ENCODE measurements at regions not wholly inside any gene's neighbourhood (a gene's known extent, or its start where the extent isn't known, plus 50 kb on each side); places are given as distances from the start of the nearest gene placed in this dataset.

DNA sequence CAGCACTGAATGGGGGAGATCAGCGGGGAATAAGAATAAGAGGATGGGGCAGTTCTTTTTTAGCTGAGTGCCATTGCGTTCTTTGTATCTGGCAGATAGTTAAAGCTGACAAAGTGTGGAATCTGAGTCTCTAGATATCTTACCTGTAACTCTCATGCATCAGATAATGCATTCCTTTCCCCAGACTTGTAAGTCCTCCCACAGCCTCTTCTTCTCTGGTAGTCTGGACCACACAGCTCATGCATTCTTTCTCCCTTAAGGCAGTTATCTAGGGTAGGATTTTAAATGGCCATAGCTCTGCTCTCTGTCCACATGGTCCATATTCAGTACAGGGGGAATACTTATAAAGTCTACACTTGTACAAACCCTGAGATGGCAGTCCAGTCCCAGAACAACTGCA is 54.0 kb upstream of the FGF10 start:
- Mint-ChIP-seq H3K27ac (peak overlapping the region; percentile 65), H3K4me3 (no peak overlapping the region), H3K36me3 (ENCODE audit: low read depth) (no peaks in the 10 kb centered on the region), H3K9me3 (no peaks in the 10 kb centered on the region), H3K4me1 (peaks cover 33% of the 10 kb centered on the region), H3K27me3 (ENCODE audit: insufficient read depth) (no peaks in the 10 kb centered on the region)
- Histone ChIP-seq H3K4me3 (ENCODE audit: low read length) (peak overlapping the region; percentile 19), H3K27me3 (ENCODE audit: control insufficient read depth, insufficient read depth, low read length, poor library complexity, severe bottlenecking) (no peaks in the 10 kb centered on the region), H3K4me1 (ENCODE audit: control insufficient read depth, insufficient read depth, low read length) (peaks cover 8% of the 10 kb centered on the region), H3K27ac (ENCODE audit: low read depth, low read length) (no peak overlapping the region), H3K9me3 (ENCODE audit: control insufficient read depth, low read length) (no peaks in the 10 kb centered on the region), H3K9ac (ENCODE audit: extremely low read depth, low read length, poor library complexity, severe bottlenecking) (no peak overlapping the region), H3K36me3 (ENCODE audit: control insufficient read depth, insufficient read depth, low read length) (no peaks in the 10 kb centered on the region)
- 38% methylated on average over 2 of the region's 2 CpGs; no CpG with 5 or more reads in 1 of the 2 experiments for WGBS, 2 experiments (ENCODE audit: insufficient coverage in 1 of 2, insufficient read length in 1 of 2)
- TF ChIP-seq, protein P1, sequence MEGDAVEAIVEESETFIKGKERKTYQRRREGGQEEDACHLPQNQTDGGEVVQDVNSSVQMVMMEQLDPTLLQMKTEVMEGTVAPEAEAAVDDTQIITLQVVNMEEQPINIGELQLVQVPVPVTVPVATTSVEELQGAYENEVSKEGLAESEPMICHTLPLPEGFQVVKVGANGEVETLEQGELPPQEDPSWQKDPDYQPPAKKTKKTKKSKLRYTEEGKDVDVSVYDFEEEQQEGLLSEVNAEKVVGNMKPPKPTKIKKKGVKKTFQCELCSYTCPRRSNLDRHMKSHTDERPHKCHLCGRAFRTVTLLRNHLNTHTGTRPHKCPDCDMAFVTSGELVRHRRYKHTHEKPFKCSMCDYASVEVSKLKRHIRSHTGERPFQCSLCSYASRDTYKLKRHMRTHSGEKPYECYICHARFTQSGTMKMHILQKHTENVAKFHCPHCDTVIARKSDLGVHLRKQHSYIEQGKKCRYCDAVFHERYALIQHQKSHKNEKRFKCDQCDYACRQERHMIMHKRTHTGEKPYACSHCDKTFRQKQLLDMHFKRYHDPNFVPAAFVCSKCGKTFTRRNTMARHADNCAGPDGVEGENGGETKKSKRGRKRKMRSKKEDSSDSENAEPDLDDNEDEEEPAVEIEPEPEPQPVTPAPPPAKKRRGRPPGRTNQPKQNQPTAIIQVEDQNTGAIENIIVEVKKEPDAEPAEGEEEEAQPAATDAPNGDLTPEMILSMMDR (conservative IDR thresholded peaks at IDR 0.05) = no peak
- peak; percentile 44 for DNase-seq

DNA sequence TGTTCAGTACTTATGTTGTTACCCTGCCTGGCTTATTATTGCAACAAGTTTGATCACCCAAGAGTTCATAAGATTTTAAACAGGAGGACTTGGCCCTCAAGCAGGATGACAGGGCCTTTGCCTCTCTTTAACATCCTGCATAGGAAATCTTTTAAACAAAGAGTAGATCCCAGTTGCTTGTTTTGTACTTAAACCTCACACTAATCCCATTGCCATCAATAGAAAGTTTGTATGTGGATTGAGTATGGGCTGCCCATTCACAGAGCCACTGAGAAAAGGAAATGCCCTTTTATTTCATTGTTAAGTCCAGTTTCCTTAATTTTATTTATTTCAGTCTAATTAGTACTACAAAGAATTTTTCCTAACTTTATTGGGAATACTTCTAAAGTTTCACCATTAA is 52.2 kb upstream of the FGF10 start:
- Mint-ChIP-seq H3K9me3 (no peaks in the 10 kb centered on the region), H3K4me1 (peaks cover 25% of the 10 kb centered on the region), H3K36me3 (ENCODE audit: low read depth) (no peaks in the 10 kb centered on the region), H3K27me3 (ENCODE audit: insufficient read depth) (no peaks in the 10 kb centered on the region), H3K4me3 (no peak overlapping the region), H3K27ac (peak overlapping the region; percentile 35)
- Histone ChIP-seq H3K27me3 (ENCODE audit: control insufficient read depth, insufficient read depth, low read length, poor library complexity, severe bottlenecking) (no peaks in the 10 kb centered on the region), H3K27ac (ENCODE audit: low read depth, low read length) (no peak overlapping the region), H3K4me1 (ENCODE audit: control insufficient read depth, insufficient read depth, low read length) (peaks cover 8% of the 10 kb centered on the region), H3K4me3 (ENCODE audit: low read length) (no peak overlapping the region), H3K9me3 (ENCODE audit: control insufficient read depth, low read length) (no peaks in the 10 kb centered on the region), H3K36me3 (ENCODE audit: control insufficient read depth, insufficient read depth, low read length) (no peaks in the 10 kb centered on the region), H3K9ac (ENCODE audit: extremely low read depth, low read length, poor library complexity, severe bottlenecking) (peak overlapping the region; percentile 11)
- TF ChIP-seq, protein P1 (conservative IDR thresholded peaks at IDR 0.05) = no peak
- DNase-seq = no peak

DNA sequence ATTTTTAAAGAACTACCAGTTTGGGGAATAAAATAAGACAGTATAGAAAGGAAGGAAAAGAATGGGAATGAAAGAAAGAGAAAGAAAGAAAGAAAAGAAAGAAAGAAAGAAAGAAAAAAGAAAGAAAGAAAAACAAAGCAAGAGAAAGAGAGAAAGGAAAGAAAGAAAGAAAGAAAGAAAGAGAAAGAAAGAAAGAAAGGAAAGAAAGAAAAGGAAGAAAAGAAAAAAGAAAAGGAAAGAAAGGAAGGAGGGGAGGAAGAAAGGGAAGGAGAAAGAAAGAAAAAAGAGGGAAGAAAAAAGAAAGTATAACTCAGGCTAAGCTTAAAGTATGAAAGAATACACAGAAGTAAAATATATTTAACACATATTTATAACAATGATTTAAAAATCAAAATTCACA is 51.0 kb upstream of the FGF10 start:
- H3K9me3 ChIP-seq (ENCODE audit: control insufficient read depth, low read length) = no peaks in the 10 kb centered on the region
- DNase-seq = no peak
- H3K9me3 Mint-ChIP-seq = no peaks in the 10 kb centered on the region
- no peak overlapping the region for H3K27ac ChIP-seq (ENCODE audit: low read depth, low read length)
- no peaks in the 10 kb centered on the region for H3K27me3 ChIP-seq (ENCODE audit: control insufficient read depth, insufficient read depth, low read length, poor library complexity, severe bottlenecking)
- H3K36me3 ChIP-seq (ENCODE audit: control insufficient read depth, insufficient read depth, low read length) = no peaks in the 10 kb centered on the region
- H3K4me1 Mint-ChIP-seq = peaks cover 22% of the 10 kb centered on the region
- H3K4me3 Mint-ChIP-seq = no peak overlapping the region
- no peak overlapping the region for H3K27ac Mint-ChIP-seq
- TF ChIP-seq, protein P1 (conservative IDR thresholded peaks at IDR 0.05) = no peak
- no peak overlapping the region for H3K9ac ChIP-seq (ENCODE audit: extremely low read depth, low read length, poor library complexity, severe bottlenecking)
- H3K4me1 ChIP-seq (ENCODE audit: control insufficient read depth, insufficient read depth, low read length) = peaks cover 8% of the 10 kb centered on the region
- no peak overlapping the region for H3K4me3 ChIP-seq (ENCODE audit: low read length)
- no peaks in the 10 kb centered on the region for H3K27me3 Mint-ChIP-seq (ENCODE audit: insufficient read depth)
- no peaks in the 10 kb centered on the region for H3K36me3 Mint-ChIP-seq (ENCODE audit: low read depth)
